GM18858 (cell line): ENCODE measurements at regions not wholly inside any gene's neighbourhood (a gene's known extent, or its start where the extent isn't known, plus 50 kb on each side); places are given as distances from the start of the nearest gene placed in this dataset.

Experiments used
- ATAC-seq: cut with Tn5 transposase; IDR thresholded peaks from one replicate; pipeline ENCODE4 v1.9.1; 2021; ENCODE audit not compliant: unreplicated experiment

DNA sequence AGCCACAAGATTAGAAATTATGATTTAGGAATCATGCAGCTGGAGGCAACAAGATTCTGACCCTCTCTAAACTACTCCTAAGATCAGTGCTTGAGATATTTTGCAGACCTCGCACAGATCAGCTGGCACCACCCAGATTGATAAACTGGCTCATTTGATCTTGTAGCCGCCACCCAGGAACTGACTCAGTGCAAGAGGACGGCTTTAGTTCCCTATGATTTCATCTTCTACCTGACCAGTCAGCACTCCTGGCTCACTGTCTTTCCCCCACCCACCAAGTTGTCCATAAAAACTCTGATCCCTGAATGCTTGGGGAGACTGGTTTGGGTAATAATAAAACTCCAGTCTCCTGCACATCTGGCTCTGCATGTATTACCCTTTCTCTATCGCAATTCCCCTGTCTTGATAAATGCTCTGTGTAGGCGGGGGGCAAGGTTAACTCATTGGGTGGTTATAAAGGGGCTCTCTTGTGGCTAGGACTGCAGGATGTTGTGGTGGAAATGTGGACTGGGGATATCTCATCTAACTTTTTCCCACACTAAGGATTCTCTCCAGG is 96.1 kb downstream of the ARL6IP6 start:
- no peak for ATAC-seq

DNA sequence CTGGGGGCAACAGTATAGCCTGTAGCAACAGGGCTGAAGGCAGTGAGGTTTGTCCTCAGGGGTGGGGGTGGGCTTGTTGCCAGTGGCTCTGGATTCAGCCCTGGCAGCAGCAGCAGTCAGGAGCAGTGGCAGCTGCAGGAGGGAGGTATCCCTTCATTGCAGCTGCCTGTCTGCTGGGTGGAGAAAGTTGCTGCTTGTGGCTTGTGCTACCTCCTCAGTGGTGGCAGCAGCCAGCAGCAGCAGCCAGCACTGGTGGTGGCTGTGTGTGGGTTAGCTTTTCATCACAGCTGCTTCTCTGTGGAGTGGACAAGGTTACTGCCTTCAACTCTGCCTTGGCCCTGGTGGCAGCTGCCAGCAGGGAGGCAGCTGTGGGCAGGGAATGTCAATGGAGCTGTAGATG is 94.9 kb downstream of the ARL6IP6 start:
- no peak for ATAC-seq
